ENCODE measurements at regions not wholly inside any gene's neighbourhood (a gene's known extent, or its start where the extent isn't known, plus 50 kb on each side); places are given as distances from the start of the nearest gene placed in this dataset.

DNA sequence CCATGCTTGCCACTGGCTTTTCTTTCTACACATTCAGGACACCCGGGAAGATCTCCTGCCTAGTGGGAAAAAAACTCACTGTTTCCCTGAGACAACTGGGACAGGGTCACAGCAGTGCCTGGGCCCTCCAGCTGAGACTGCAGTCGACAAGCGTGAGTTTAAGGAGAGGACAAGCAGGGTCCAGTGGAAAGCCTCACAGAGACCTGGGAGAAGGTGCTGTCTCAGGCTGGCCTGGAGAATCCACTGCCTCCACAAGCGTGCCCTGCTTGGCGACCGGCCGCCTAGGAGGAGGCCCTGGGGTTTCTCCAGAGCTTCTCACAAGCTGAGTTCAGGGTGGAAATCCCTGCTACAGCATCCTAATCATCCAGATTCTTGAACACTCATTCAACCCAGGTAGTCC is 519.6 kb upstream of the RAB6C start:
- TF ChIP-seq POLR2AphosphoS5 (IDR thresholded peaks at IDR 0.05; ENCODE audit: low read depth, low read length) (no peak), POLR2A (IDR thresholded peaks at IDR 0.05; ENCODE audit: low read depth, low read length) (no peak)
